ENCODE measurements at regions not wholly inside any gene's neighbourhood (a gene's known extent, or its start where the extent isn't known, plus 50 kb on each side); places are given as distances from the start of the nearest gene placed in this dataset.

DNA sequence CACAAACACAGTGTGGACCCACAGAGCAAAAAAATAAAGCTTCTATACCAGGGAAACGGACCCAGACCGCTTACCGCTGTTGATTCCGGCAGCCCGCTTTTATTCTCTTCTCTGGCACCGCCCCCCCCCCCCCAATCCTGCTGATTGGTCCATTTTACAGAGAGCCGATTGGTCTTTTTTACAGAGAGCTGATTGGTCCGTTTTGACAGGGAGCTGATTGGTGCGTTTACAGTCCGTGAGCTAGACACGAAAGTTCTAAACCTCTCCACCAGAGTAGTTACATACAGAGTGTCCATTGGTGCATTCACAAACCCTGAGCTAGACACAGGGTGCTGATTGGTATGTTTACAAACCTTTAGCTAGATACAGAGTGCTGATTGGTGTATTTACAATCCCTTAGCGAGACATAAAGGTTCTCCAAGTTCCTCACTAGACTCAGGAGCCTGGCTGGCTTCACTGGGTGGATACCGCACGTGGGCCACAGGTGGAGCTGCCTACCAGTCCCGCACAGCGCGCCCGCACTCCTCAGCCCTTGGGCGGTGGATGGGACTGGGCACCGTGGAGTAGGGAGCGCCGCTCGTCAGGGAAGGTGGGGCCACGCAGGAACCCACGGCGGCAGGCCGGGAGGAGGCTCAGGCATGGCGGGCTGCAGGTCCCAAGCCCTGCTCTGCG, 92.4 kb downstream of the HAPSTR1 start:
- no peak for TF ChIP-seq EZH2 (IDR thresholded peaks at IDR 0.05; ENCODE audit: insufficient read depth, low read length)
- TF ChIP-seq, protein P1, sequence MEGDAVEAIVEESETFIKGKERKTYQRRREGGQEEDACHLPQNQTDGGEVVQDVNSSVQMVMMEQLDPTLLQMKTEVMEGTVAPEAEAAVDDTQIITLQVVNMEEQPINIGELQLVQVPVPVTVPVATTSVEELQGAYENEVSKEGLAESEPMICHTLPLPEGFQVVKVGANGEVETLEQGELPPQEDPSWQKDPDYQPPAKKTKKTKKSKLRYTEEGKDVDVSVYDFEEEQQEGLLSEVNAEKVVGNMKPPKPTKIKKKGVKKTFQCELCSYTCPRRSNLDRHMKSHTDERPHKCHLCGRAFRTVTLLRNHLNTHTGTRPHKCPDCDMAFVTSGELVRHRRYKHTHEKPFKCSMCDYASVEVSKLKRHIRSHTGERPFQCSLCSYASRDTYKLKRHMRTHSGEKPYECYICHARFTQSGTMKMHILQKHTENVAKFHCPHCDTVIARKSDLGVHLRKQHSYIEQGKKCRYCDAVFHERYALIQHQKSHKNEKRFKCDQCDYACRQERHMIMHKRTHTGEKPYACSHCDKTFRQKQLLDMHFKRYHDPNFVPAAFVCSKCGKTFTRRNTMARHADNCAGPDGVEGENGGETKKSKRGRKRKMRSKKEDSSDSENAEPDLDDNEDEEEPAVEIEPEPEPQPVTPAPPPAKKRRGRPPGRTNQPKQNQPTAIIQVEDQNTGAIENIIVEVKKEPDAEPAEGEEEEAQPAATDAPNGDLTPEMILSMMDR (IDR thresholded peaks at IDR 0.05; ENCODE audit: insufficient read depth, low read depth, low read length) = no peak
